ENCODE measurements at regions not wholly inside any gene's neighbourhood (a gene's known extent, or its start where the extent isn't known, plus 50 kb on each side); places are given as distances from the start of the nearest gene placed in this dataset.

DNA sequence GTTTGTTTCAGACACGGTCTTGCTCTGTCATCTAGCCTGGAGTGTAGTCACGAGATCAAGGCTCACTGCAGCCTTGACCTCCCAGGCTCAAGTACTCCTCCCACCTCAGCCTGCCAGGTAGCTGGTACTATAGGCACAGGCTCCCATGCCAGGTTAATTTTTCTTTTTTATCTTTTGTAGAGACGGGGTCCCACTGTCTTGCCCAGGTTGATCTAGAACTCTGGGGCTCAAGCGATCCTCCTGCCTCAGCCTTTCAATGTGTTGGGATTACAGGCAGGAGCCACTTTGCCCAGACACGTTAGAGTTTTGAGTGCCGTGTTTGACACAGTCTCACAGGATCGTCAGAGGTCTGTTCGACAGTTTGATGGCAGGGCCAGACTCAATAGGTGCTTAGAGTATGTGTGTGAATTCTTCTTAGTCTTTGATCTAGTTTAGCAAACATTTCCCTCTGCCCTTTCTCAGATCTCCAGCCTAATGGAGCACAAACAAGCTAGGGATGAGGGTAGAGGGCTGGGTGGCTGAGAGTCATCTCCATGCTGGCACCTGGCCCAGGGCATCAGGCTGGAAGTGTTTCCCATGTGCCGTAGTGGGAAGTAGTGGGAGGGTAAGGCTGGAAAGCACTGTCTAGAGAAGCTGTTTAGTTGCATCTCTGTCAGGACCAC lies 66.1 kb upstream of the DLG1 start:
- TF ChIP-seq, protein P1, sequence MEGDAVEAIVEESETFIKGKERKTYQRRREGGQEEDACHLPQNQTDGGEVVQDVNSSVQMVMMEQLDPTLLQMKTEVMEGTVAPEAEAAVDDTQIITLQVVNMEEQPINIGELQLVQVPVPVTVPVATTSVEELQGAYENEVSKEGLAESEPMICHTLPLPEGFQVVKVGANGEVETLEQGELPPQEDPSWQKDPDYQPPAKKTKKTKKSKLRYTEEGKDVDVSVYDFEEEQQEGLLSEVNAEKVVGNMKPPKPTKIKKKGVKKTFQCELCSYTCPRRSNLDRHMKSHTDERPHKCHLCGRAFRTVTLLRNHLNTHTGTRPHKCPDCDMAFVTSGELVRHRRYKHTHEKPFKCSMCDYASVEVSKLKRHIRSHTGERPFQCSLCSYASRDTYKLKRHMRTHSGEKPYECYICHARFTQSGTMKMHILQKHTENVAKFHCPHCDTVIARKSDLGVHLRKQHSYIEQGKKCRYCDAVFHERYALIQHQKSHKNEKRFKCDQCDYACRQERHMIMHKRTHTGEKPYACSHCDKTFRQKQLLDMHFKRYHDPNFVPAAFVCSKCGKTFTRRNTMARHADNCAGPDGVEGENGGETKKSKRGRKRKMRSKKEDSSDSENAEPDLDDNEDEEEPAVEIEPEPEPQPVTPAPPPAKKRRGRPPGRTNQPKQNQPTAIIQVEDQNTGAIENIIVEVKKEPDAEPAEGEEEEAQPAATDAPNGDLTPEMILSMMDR (conservative IDR thresholded peaks at IDR 0.05; ENCODE audit: low read length), result no peak
- no peak for TF ChIP-seq EZH2phosphoT487 (IDR thresholded peaks at IDR 0.05; ENCODE audit: borderline replicate concordance)

Data from Loucy (cell line).